BJ (cell line): ENCODE measurements at regions not wholly inside any gene's neighbourhood (a gene's known extent, or its start where the extent isn't known, plus 50 kb on each side); places are given as distances from the start of the nearest gene placed in this dataset.

Experiments
- CTCF ChIA-PET: fragments of 350-600 bp; formaldehyde crosslinking; extraction: SDS; loops from one replicate; lab custom pipeline; 2021; ENCODE audit warnings: antibody characterized with exemption, inconsistent platforms; lab: Yijun Ruan, JAX
- POLR2A ChIA-PET: fragments of 300-600 bp; sonication (Branson Sonifier 250); formaldehyde crosslinking; extraction: SDS; loops from one replicate; lab custom pipeline; 2021; ENCODE audit warnings: antibody characterized with exemption; lab: Charles Lee
- DNase-seq: peaks from one replicate; pipeline ENCODE4 v3.0.0-alpha.2; 2011; ENCODE audit warnings: low read depth
- H3K27me3 ChIP-seq: 2 replicates; pipeline ENCODE4 v1.6.0; 2011; ENCODE audit warnings: low read length; ENCODE audit not compliant: control insufficient read depth, insufficient read depth
- H3K36me3 ChIP-seq: 2 replicates; pipeline ENCODE4 v1.5.1; 2011; ENCODE audit warnings: low read length; ENCODE audit not compliant: control insufficient read depth, insufficient read depth
- H3K4me3 ChIP-seq: 2 replicates; pipeline ENCODE4 v1.5.1; 2011; ENCODE audit warnings: low read depth, mild to moderate bottlenecking, control low read depth, low read length
- CTCF ChIP-seq: IDR thresholded peaks from 2 replicates; pipeline ENCODE4 v1.5.1; 2011; ENCODE audit warnings: low read depth, mild to moderate bottlenecking, control low read depth, inconsistent platforms, low read length, moderate library complexity; ENCODE audit not compliant: insufficient read depth

GRCh38 chr4:127149086-127149485, 483.7 kb upstream of the INTU start:
- DNase-seq = no peak
- Histone ChIP-seq H3K27me3 (no peaks in the 10 kb centered on the region), H3K4me3 (no peak overlapping the region), H3K36me3 (no peaks in the 10 kb centered on the region)
- ChIA-PET POLR2A (no interaction called here), CTCF (no interaction called here)
- no peak for TF ChIP-seq CTCF

DNA sequence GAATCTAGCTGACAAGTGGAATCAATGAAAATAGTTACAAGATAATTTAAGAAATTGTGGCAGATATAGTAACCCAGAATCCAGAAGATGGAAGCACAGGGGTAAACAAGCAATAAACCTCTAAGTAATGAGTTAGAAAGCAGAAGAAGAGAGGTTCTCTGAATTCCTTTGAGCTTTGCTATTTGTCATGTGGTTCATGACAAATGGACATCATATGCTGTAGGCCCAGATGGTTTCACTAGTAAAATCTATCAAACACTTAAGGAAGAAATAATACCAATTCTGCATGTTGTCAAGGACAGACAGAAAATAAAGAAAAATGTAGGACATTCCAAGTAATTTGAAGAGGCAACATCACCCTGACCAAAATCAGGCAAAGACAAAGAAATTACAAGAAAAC, 480.8 kb upstream of the INTU start:
- H3K27me3 ChIP-seq = no peaks in the 10 kb centered on the region
- no peak for DNase-seq
- H3K36me3 ChIP-seq = no peaks in the 10 kb centered on the region
- CTCF ChIA-PET = interaction anchor here (1.4 kb wide), 1 partner anchor 9 kb away, joined by 3 read pairs; no protein-coding TSS in a partner anchor
- POLR2A ChIA-PET = no interaction called here
- no peak for TF ChIP-seq CTCF
- H3K4me3 ChIP-seq = no peak overlapping the region

- H3K27me3 ChIP-seq = no peaks in the 10 kb centered on the region
- no peak for TF ChIP-seq CTCF
- CTCF ChIA-PET = no interaction called here
- no peak overlapping the region for H3K4me3 ChIP-seq
- H3K36me3 ChIP-seq = no peaks in the 10 kb centered on the region
- DNase-seq = no peak
- POLR2A ChIA-PET = no interaction called here
Observed at GRCh38 chr4:127155116-127155515, 477.6 kb upstream of the INTU start.

- H3K36me3 ChIP-seq = no peaks in the 10 kb centered on the region
- H3K4me3 ChIP-seq = no peak overlapping the region
- H3K27me3 ChIP-seq = no peaks in the 10 kb centered on the region
- DNase-seq = no peak
- TF ChIP-seq CTCF = no peak
- ChIA-PET CTCF (no interaction called here), POLR2A (interaction anchor here (0.5 kb wide), 1 partner anchor 746 kb away, joined by 5 read pairs; no protein-coding TSS in a partner anchor)
Observed at GRCh38 chr4:127155555-127155954, 477.2 kb upstream of the INTU start.

DNA sequence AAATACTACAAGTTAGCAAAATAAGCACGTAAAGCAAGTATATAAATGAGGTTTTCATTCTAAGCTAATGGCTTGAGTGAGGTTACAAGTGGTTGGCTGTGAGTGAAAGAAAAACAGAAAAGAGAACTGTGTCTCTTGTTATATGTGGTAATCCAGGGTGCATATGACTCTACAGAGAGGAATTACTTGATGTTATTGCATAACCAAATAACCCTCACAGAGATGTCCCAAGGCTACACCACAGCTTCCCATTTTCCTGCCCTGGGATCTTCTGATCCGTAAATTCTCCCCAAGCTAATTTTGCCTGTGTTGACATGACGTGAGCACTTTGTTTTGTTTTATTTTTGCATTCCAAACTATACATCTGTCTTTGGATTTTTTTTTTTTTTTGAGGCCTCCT, 470.0 kb upstream of the INTU start:
- Histone ChIP-seq H3K27me3 (no peaks in the 10 kb centered on the region), H3K4me3 (no peak overlapping the region), H3K36me3 (no peaks in the 10 kb centered on the region)
- TF ChIP-seq CTCF = no peak
- ChIA-PET CTCF (interaction anchor here (0.6 to 1.2 kb wide), 4 partner anchors 9 to 620 kb away, joined by 3 to 5 read pairs (median 4); no protein-coding TSS in a partner anchor), POLR2A (interaction anchor here (0.5 kb wide), 1 partner anchor 15 kb away, joined by 3 read pairs; no protein-coding TSS in a partner anchor)
- DNase-seq = peak; percentile 74
